Endothelial cell of umbilical vein (primary cell): ENCODE measurements at regions not wholly inside any gene's neighbourhood (a gene's known extent, or its start where the extent isn't known, plus 50 kb on each side); places are given as distances from the start of the nearest gene placed in this dataset.

ENCODE experiments used
- BruUV-seq: library from RNA; stranded (reverse); fragments of 400-500 nt; replicated peaks from 2 replicates; lab custom pipeline; 2021; lab: Mats Ljungman, UMichigan
- CTCF ChIA-PET: fragments of 300-600, 350-600 bp; sonication (Branson Sonifier 250); formaldehyde crosslinking; loops from one replicate; lab custom pipeline; 2021; ENCODE audit warnings: antibody characterized with exemption, inconsistent platforms; lab: Charles Lee
- POLR2A ChIA-PET: fragments of 300-600, 350-600 bp; sonication (Branson Sonifier 250); formaldehyde crosslinking; loops from one replicate; lab custom pipeline; 2021; ENCODE audit warnings: antibody characterized with exemption, inconsistent platforms; lab: Charles Lee
- DNase-seq: peaks from one replicate; pipeline ENCODE4 v3.0.0-alpha.2; 2011; ENCODE audit warnings: low read depth, low spot score
- FAIRE-seq: peaks from 2 replicates; lab custom pipeline; 2011; peaks lifted over from hg19 to GRCh38; lab: Jason Lieb, UNC
- H2AFZ ChIP-seq: 2 replicates; pipeline ENCODE4 v1.6.0; 2012; ENCODE audit warnings: low read depth, low read length, control low read depth, inconsistent platforms
- H3K27ac ChIP-seq: 2 replicates; pipeline ENCODE4 v1.5.1; 2011; ENCODE audit warnings: low read depth, mild to moderate bottlenecking, control low read depth, low read length, moderate library complexity; ENCODE audit not compliant: insufficient read depth
- H3K27me3 ChIP-seq, 2 experiments: 2 replicates each; pipeline versions ENCODE4 v1.6.0 to v1.6.1; 2011; ENCODE audit warnings: low read length in 2 of 2, mixed read lengths in 1 of 2; ENCODE audit not compliant: control insufficient read depth in 2 of 2, insufficient read depth in 2 of 2
- H3K36me3 ChIP-seq, 2 experiments: 2 replicates in 1 of 2; 3 replicates in 1 of 2; pipeline ENCODE4 v1.5.1; 2011; ENCODE audit warnings: low read length in 2 of 2, mild to moderate bottlenecking in 1 of 2, moderate library complexity in 1 of 2; ENCODE audit not compliant: control insufficient read depth in 2 of 2, insufficient read depth in 2 of 2; ENCODE audit errors: extremely low read depth in 1 of 2
- H3K4me1 ChIP-seq: 3 replicates; pipeline ENCODE4 v1.5.1; 2011; ENCODE audit warnings: mild to moderate bottlenecking, low read length; ENCODE audit not compliant: control insufficient read depth, insufficient read depth; ENCODE audit errors: extremely low read depth
- H3K4me2 ChIP-seq: 2 replicates; pipeline ENCODE4 v1.6.1; 2011; ENCODE audit warnings: low read length, control low read depth, mixed read lengths; ENCODE audit not compliant: insufficient read depth
- H3K4me3 ChIP-seq, 3 experiments: fragments of 200-600 bp in 1 of 3; sonication (generic), shearing (Covaris generic) in 1 of 3; replicated peaks in 1 of 3; 2 replicates each; pipeline ENCODE4 v1.5.1; 2011 to 2016; ENCODE audit warnings: control low read depth in 3 of 3, low read length in 3 of 3, mild to moderate bottlenecking in 2 of 3, inconsistent platforms in 1 of 3, low read depth in 1 of 3, moderate library complexity in 1 of 3; ENCODE audit not compliant: insufficient read depth in 1 of 3
- H3K79me2 ChIP-seq: 2 replicates; pipeline ENCODE4 v1.6.0; 2012; ENCODE audit warnings: low read length, inconsistent platforms; ENCODE audit not compliant: control insufficient read depth, insufficient read depth
- H3K9ac ChIP-seq: replicated peaks from 2 replicates; pipeline ENCODE3; 2011; ENCODE audit warnings: low read length, control low read depth; ENCODE audit not compliant: insufficient read depth; ENCODE audit errors: extremely low read depth
- H3K9me1 ChIP-seq: replicated peaks from 3 replicates; pipeline ENCODE4 v1.6.0; 2011; ENCODE audit warnings: mild to moderate bottlenecking, low read length; ENCODE audit not compliant: control insufficient read depth, insufficient read depth; ENCODE audit errors: extremely low read depth
- H3K9me3 ChIP-seq: replicated peaks from 2 replicates; pipeline ENCODE4 v1.5.1; 2012; ENCODE audit warnings: low read length, inconsistent platforms; ENCODE audit not compliant: control insufficient read depth, insufficient read depth
- H4K20me1 ChIP-seq: replicated peaks from 2 replicates; pipeline ENCODE3; 2011; ENCODE audit warnings: mild to moderate bottlenecking, low read length; ENCODE audit not compliant: control insufficient read depth, insufficient read depth; ENCODE audit errors: extremely low read depth
- EZH2 ChIP-seq: IDR thresholded peaks from 2 replicates; pipeline ENCODE4 v1.6.1; 2012; ENCODE audit warnings: borderline replicate concordance, low read depth, mild to moderate bottlenecking, moderate library complexity, low read length, inconsistent platforms; ENCODE audit not compliant: severe bottlenecking
- FOS ChIP-seq: IDR thresholded peaks from 2 replicates; pipeline ENCODE4 v1.6.1; 2011; ENCODE audit warnings: mild to moderate bottlenecking, low read length, moderate library complexity, borderline replicate concordance; ENCODE audit not compliant: insufficient read depth
- JUN ChIP-seq: IDR thresholded peaks from 2 replicates; pipeline ENCODE4 v1.6.1; 2011; ENCODE audit warnings: borderline replicate concordance, low read depth; ENCODE audit not compliant: insufficient read length, insufficient read depth
- MYC ChIP-seq: IDR thresholded peaks from one replicate; pipeline ENCODE4 v1.6.1; 2011; ENCODE audit warnings: mild to moderate bottlenecking, low read depth, low read length
- POLR2AphosphoS5 ChIP-seq: IDR thresholded peaks from 2 replicates; pipeline ENCODE4 v1.6.1; 2012; ENCODE audit warnings: low read depth, mild to moderate bottlenecking, control low read depth, low read length, moderate library complexity; ENCODE audit not compliant: insufficient read depth
- dilution Hi-C: fragments of 300-500 bp; cut with MboI; formaldehyde crosslinking; loops from one replicate; pipeline ENCODE4 v1.15.0; 2019; ENCODE audit warnings: low sequenced_read_pairs; ENCODE audit not compliant: extremely low pct_ligation_motif_present
- intact Hi-C: fragments of 100-400 bp; cut with micrococcal nuclease; formaldehyde crosslinking; loops from one replicate; pipeline ENCODE4 v1.10.0; 2022
- TF ChIP-seq, protein P1 (sequence below), 2 donors: IDR thresholded peaks; 1 replicate in 1 of 2; 2 replicates in 1 of 2; pipeline ENCODE4 v1.5.1; 2011; ENCODE audit warnings: low read length in 2 of 2, mild to moderate bottlenecking in 2 of 2, moderate library complexity in 2 of 2, control low read depth in 1 of 2, inconsistent platforms in 1 of 2, low read depth in 1 of 2; ENCODE audit not compliant: insufficient read depth in 1 of 2; ENCODE audit errors: extremely low read depth in 1 of 2

- H3K9ac ChIP-seq: no peak overlapping the region
- H3K9me1 ChIP-seq: no peaks in the 10 kb centered on the region
- no peaks in the 10 kb centered on the region for H3K9me3 ChIP-seq
- H3K4me2 ChIP-seq: no peak overlapping the region
- H3K27me3 ChIP-seq: no peaks in the 10 kb centered on the region
- DNase-seq (no peak), FAIRE-seq (no peak)
- no TSS peak for BruUV-seq
- POLR2A ChIA-PET: no interaction called here
- H3K79me2 ChIP-seq: no peaks in the 10 kb centered on the region
- intact Hi-C loops: no loop called here
- TF ChIP-seq JUN (no peak), EZH2 (no peak), FOS (no peak), MYC (no peak), POLR2AphosphoS5 (no peak)
- TF ChIP-seq, protein P1, sequence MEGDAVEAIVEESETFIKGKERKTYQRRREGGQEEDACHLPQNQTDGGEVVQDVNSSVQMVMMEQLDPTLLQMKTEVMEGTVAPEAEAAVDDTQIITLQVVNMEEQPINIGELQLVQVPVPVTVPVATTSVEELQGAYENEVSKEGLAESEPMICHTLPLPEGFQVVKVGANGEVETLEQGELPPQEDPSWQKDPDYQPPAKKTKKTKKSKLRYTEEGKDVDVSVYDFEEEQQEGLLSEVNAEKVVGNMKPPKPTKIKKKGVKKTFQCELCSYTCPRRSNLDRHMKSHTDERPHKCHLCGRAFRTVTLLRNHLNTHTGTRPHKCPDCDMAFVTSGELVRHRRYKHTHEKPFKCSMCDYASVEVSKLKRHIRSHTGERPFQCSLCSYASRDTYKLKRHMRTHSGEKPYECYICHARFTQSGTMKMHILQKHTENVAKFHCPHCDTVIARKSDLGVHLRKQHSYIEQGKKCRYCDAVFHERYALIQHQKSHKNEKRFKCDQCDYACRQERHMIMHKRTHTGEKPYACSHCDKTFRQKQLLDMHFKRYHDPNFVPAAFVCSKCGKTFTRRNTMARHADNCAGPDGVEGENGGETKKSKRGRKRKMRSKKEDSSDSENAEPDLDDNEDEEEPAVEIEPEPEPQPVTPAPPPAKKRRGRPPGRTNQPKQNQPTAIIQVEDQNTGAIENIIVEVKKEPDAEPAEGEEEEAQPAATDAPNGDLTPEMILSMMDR (IDR thresholded peaks at IDR 0.05; ENCODE audit: extremely low read depth in 1 of 2, insufficient read depth in 1 of 2, low read depth in 1 of 2, low read length in 2 of 2): no peak
- H3K27ac ChIP-seq: no peak overlapping the region
- H3K4me1 ChIP-seq: peaks cover 3% of the 10 kb centered on the region
- H2AFZ ChIP-seq: no peak overlapping the region
- dilution Hi-C loops: no loop called here
- CTCF ChIA-PET: interaction anchor here (1.2 kb wide), 1 partner anchor 491 kb away, joined by 3 read pairs; no protein-coding TSS in a partner anchor
- no peak overlapping the region for H3K4me3 ChIP-seq
- H3K36me3 ChIP-seq: no peaks in the 10 kb centered on the region
- no peaks in the 10 kb centered on the region for H4K20me1 ChIP-seq
Observed at GRCh38 chr14:29265852-29266251, 499.3 kb downstream of the FOXG1 start.
